HUES6 (cell line): ENCODE measurements at regions not wholly inside any gene's neighbourhood (a gene's known extent, or its start where the extent isn't known, plus 50 kb on each side); places are given as distances from the start of the nearest gene placed in this dataset.

Experiments
- H3K27ac ChIP-seq: 2 replicates; pipeline ENCODE4 v1.7.0; 2013; ENCODE audit warnings: low read depth, mild to moderate bottlenecking, low read length, inconsistent platforms
- H3K27me3 ChIP-seq: 2 replicates; pipeline ENCODE4 v1.6.1; 2013; ENCODE audit warnings: low read length; ENCODE audit not compliant: control insufficient read depth, insufficient read depth
- H3K36me3 ChIP-seq: 2 replicates; pipeline ENCODE4 v1.6.1; 2013; ENCODE audit warnings: low read length; ENCODE audit not compliant: control insufficient read depth, insufficient read depth
- H3K4me1 ChIP-seq: 2 replicates; pipeline ENCODE4 v1.6.1; 2013; ENCODE audit warnings: low read length; ENCODE audit not compliant: control insufficient read depth, insufficient read depth
- H3K4me3 ChIP-seq: 2 replicates; pipeline ENCODE4 v1.5.1; 2013; ENCODE audit warnings: low read depth, low read length
- H3K9ac ChIP-seq: one replicate; pipeline ENCODE4 v1.6.1; 2013; ENCODE audit warnings: mild to moderate bottlenecking, low read length
- H3K9me3 ChIP-seq: 2 replicates; pipeline ENCODE4 v1.6.1; 2013; ENCODE audit warnings: low read depth, low read length; ENCODE audit not compliant: control insufficient read depth, insufficient read depth

GRCh38 chr2:8514796-8515758 lies 166.8 kb upstream of the ID2 start:
- Histone ChIP-seq H3K9ac (no peak overlapping the region), H3K4me1 (no peaks in the 10 kb centered on the region)

GRCh38 chr2:8515864-8516533 lies 165.9 kb upstream of the ID2 start:
- Histone ChIP-seq H3K36me3 (no peaks in the 10 kb centered on the region), H3K4me3 (no peak overlapping the region), H3K9me3 (peaks cover 15% of the 10 kb centered on the region), H3K27me3 (no peaks in the 10 kb centered on the region), H3K27ac (no peak overlapping the region), H3K9ac (no peak overlapping the region), H3K4me1 (no peaks in the 10 kb centered on the region)

More at GRCh38 chr2:8514796-8515758, 166.8 kb upstream of the ID2 start:
- Histone ChIP-seq H3K4me3 (no peak overlapping the region), H3K27me3 (no peaks in the 10 kb centered on the region), H3K9me3 (peaks cover 23% of the 10 kb centered on the region), H3K27ac (no peak overlapping the region), H3K36me3 (no peaks in the 10 kb centered on the region)

GRCh38 chr2:8517850-8518498 lies 163.9 kb upstream of the ID2 start:
- no peak overlapping the region for H3K9ac ChIP-seq
- H3K36me3 ChIP-seq: no peaks in the 10 kb centered on the region
- H3K27ac ChIP-seq: no peak overlapping the region
- no peaks in the 10 kb centered on the region for H3K27me3 ChIP-seq
- no peak overlapping the region for H3K4me3 ChIP-seq
- no peaks in the 10 kb centered on the region for H3K4me1 ChIP-seq
- peaks cover 7% of the 10 kb centered on the region for H3K9me3 ChIP-seq

GRCh38 chr2:8518979-8519668 lies 162.7 kb upstream of the ID2 start:
- Histone ChIP-seq H3K4me3 (no peak overlapping the region), H3K4me1 (no peaks in the 10 kb centered on the region), H3K27ac (no peak overlapping the region), H3K9ac (no peak overlapping the region), H3K9me3 (peaks cover 2% of the 10 kb centered on the region), H3K27me3 (no peaks in the 10 kb centered on the region), H3K36me3 (no peaks in the 10 kb centered on the region)

DNA sequence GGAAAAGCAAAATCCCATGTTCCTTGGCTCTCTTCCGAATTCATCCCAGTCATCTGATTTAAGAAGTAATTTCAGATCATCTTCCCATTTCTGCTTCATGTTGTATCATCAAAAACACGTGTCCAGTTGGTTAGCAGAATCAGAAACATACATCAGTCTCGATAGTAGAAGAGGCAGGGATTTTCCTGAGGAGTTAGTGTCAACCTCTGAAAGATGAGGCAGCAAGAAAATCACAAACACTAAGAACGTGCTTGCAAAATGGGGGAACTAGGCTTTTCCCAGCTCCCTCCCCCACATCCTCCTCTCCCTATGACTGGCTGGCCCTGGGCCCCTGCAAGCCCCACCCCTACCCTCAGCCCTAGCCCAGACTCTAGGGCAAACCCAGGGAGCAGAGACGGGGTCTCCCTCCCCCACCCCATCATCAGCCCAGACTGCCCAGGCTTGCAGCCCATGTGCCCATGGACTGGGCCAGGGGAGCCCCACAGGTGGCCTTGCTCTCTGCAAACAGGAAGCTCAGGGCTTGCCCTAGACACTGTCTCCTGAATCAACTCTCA lies 161.0 kb upstream of the ID2 start:
- Histone ChIP-seq H3K9ac (no peak overlapping the region), H3K27ac (no peak overlapping the region), H3K4me3 (no peak overlapping the region), H3K27me3 (no peaks in the 10 kb centered on the region), H3K4me1 (peaks cover 8% of the 10 kb centered on the region), H3K36me3 (no peaks in the 10 kb centered on the region), H3K9me3 (no peaks in the 10 kb centered on the region)

- Histone ChIP-seq H3K4me3 (no peak overlapping the region), H3K36me3 (no peaks in the 10 kb centered on the region), H3K9ac (no peak overlapping the region), H3K9me3 (no peaks in the 10 kb centered on the region), H3K27ac (no peak overlapping the region), H3K27me3 (no peaks in the 10 kb centered on the region), H3K4me1 (peaks cover 19% of the 10 kb centered on the region)
Measured at GRCh38 chr2:8522687-8523086, 159.2 kb upstream of the ID2 start.

GRCh38 chr2:8524388-8524787 lies 157.5 kb upstream of the ID2 start:
- H3K9ac ChIP-seq: no peak overlapping the region
- H3K27me3 ChIP-seq: no peaks in the 10 kb centered on the region
- no peak overlapping the region for H3K4me3 ChIP-seq
- H3K36me3 ChIP-seq: no peaks in the 10 kb centered on the region
- no peaks in the 10 kb centered on the region for H3K9me3 ChIP-seq
- no peak overlapping the region for H3K27ac ChIP-seq
- H3K4me1 ChIP-seq: peaks cover 19% of the 10 kb centered on the region

- Histone ChIP-seq H3K4me1 (peaks cover 19% of the 10 kb centered on the region), H3K9ac (no peak overlapping the region), H3K27ac (no peak overlapping the region), H3K9me3 (no peaks in the 10 kb centered on the region), H3K36me3 (no peaks in the 10 kb centered on the region), H3K27me3 (no peaks in the 10 kb centered on the region), H3K4me3 (no peak overlapping the region)
Measured at GRCh38 chr2:8524823-8525222, 157.0 kb upstream of the ID2 start.

GRCh38 chr2:8525236-8525581 lies 156.6 kb upstream of the ID2 start:
- Histone ChIP-seq H3K27me3 (no peaks in the 10 kb centered on the region), H3K4me3 (no peak overlapping the region), H3K9ac (no peak overlapping the region), H3K36me3 (no peaks in the 10 kb centered on the region), H3K9me3 (no peaks in the 10 kb centered on the region), H3K27ac (no peak overlapping the region), H3K4me1 (peaks cover 19% of the 10 kb centered on the region)

DNA sequence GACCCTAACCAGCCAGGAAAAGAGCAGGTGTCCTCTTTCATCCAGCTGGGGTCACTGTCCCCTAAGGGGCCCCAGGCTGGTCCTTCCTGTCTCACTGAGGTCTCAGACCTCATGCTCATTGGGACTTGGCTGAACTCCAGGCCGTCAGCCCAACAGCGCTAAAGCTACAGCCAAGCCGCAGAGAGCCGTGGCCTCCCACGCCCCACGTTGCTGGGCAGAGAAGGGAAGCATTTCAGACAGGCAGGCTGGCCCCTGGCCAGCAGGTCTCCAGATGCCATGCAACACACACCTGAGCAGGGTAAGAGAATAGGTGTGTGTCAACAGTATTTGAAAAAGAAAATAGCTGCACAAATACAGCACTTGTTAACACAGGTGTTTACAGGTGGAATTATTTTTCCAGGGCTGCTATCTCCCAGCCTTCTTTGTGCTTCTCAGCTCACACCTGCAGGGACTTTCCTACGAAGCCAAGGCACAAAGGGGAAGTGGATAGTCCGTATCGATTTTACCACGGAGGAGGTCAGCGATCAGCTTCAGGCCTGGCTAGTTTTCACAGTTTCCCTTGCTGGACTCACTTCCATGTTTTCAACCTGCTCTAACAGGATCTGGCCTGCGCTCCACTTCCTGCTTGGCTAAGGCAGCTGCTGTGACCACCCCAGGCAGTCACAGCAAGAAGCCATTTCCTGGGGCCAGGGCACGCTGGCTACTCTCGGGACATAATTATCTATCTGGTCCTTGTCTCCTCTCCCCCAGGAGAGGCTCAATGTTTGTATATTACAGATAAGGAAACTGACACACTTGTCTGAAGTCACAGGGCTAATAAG lies 156.1 kb upstream of the ID2 start:
- Histone ChIP-seq H3K27me3 (no peaks in the 10 kb centered on the region), H3K27ac (no peak overlapping the region), H3K4me3 (no peak overlapping the region), H3K4me1 (peaks cover 19% of the 10 kb centered on the region), H3K9me3 (peaks cover 2% of the 10 kb centered on the region; the same call in 1 of the 2 replicates), H3K9ac (no peak overlapping the region), H3K36me3 (no peaks in the 10 kb centered on the region)
